SK-N-SH (cell line): ENCODE measurements at regions not wholly inside any gene's neighbourhood (a gene's known extent, or its start where the extent isn't known, plus 50 kb on each side); places are given as distances from the start of the nearest gene placed in this dataset.

Experiments
- ELF1 ChIP-seq: IDR thresholded peaks from 2 replicates; pipeline ENCODE4 v1.4.0; 2012
- TF ChIP-seq, protein P1 (sequence below): IDR thresholded peaks from 2 replicates; pipeline ENCODE4 v1.4.0; 2012; ENCODE audit warnings: low read depth, borderline replicate concordance
- TF ChIP-seq, protein P2 (sequence below): fragments of 200-600 bp; sonication (generic); IDR thresholded peaks from 2 replicates; pipeline ENCODE4 v1.6.1; 2017; ENCODE audit warnings: antibody characterized with exemption, mild to moderate bottlenecking, moderate library complexity

DNA sequence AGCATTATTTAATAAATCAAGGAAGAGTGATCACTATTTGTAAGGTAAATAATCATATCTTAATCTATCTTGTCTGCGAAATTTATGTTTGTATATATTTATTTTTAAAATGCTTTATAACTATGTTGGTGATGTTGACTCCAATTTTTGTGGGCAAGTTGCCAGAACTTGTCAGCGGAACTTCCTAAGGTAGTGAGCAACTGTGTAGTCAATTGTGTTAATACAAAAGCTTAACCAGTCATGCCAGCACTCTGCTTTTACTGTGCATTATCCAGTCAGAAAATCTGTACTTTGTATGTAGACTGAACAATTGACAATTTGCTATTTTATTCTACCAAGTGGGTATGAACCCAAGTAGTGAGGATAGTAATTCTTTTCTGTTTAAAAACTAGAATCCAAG is 61.9 kb upstream of the RND3 start:
- TF ChIP-seq, protein P1, sequence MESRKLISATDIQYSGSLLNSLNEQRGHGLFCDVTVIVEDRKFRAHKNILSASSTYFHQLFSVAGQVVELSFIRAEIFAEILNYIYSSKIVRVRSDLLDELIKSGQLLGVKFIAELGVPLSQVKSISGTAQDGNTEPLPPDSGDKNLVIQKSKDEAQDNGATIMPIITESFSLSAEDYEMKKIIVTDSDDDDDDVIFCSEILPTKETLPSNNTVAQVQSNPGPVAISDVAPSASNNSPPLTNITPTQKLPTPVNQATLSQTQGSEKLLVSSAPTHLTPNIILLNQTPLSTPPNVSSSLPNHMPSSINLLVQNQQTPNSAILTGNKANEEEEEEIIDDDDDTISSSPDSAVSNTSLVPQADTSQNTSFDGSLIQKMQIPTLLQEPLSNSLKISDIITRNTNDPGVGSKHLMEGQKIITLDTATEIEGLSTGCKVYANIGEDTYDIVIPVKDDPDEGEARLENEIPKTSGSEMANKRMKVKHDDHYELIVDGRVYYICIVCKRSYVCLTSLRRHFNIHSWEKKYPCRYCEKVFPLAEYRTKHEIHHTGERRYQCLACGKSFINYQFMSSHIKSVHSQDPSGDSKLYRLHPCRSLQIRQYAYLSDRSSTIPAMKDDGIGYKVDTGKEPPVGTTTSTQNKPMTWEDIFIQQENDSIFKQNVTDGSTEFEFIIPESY = no peak
- TF ChIP-seq, protein P2, sequence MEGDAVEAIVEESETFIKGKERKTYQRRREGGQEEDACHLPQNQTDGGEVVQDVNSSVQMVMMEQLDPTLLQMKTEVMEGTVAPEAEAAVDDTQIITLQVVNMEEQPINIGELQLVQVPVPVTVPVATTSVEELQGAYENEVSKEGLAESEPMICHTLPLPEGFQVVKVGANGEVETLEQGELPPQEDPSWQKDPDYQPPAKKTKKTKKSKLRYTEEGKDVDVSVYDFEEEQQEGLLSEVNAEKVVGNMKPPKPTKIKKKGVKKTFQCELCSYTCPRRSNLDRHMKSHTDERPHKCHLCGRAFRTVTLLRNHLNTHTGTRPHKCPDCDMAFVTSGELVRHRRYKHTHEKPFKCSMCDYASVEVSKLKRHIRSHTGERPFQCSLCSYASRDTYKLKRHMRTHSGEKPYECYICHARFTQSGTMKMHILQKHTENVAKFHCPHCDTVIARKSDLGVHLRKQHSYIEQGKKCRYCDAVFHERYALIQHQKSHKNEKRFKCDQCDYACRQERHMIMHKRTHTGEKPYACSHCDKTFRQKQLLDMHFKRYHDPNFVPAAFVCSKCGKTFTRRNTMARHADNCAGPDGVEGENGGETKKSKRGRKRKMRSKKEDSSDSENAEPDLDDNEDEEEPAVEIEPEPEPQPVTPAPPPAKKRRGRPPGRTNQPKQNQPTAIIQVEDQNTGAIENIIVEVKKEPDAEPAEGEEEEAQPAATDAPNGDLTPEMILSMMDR = no peak
- no peak for TF ChIP-seq ELF1
